ENCODE measurements at regions not wholly inside any gene's neighbourhood (a gene's known extent, or its start where the extent isn't known, plus 50 kb on each side); places are given as distances from the start of the nearest gene placed in this dataset.

DNA sequence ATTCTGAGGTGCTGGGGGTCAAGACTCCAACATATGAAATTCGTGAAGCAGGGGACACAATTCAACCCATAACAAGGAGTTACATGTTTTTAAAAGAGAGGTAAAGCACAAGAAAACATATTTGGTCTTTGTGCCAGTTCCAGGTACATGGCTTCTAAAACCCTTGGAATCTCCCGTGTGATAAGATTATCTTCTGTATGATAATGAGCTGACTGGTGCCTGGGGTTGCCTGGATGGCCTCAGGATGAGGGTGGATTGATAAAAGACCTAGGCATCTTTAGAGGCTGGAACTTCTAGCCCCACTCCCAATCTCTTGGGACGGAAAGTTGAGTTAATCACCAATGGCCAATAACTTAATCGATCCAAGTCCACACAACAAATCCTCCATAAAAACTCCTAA, 87.0 kb downstream of the FAM217A start:
- TF ChIP-seq GATA3 (IDR thresholded peaks at IDR 0.05; ENCODE audit: low read depth, low read length): no peak
- TF ChIP-seq GATA2 (IDR thresholded peaks at IDR 0.05; ENCODE audit: low read depth, low read length): no peak

Data from SH-SY5Y (cell line).